ENCODE measurements at regions not wholly inside any gene's neighbourhood (a gene's known extent, or its start where the extent isn't known, plus 50 kb on each side); places are given as distances from the start of the nearest gene placed in this dataset.
"Not testable (repeated sequence)": the region's sequence is repeated elsewhere in the genome, so short reads cannot be mapped to it uniquely, and the experiment has no call there.

DNA sequence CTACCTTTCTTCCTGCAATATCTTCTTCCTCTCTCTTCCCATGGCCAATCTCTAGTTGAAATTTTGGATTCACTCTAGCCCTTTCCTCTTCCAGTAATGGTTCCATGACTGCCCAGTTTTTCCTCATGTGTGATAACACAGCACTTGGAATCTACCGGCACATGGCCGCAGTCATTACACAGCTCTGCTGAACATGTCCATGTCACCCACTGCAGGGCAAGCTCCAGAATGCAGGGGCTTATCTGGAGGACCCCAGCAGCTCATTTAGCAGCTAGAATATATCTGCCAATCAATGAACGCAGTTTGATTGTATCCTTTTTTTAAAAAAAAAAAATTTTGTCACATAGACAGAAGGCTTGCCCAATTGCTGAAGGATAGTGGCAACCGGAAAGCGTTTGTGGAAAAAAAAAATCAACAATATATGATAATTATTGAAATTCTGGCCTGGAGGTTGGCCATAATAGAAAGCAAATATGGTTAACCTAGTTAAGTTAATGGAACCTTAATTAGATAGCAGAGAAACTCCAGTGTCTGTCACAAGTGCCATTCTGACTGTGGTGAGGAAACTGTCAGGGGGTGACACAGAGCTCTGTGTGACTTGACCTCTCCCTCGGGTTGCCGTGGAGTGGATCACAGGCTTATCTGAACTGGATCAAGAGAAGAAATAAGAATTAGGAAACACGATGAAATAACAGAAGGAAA is 426.7 kb downstream of the LIG4 start:
- H3K9me3 ChIP-seq (ENCODE audit: control insufficient read depth in 2 of 2, low read length in 2 of 2): peaks cover 0 to 4% of the 10 kb centered on the region in 2 experiments
- H3K36me3 ChIP-seq (ENCODE audit: control insufficient read depth, insufficient read depth, low read length): no peaks in the 10 kb centered on the region
- H3K27me3 ChIP-seq (ENCODE audit: control insufficient read depth, insufficient read depth, low read length): no peaks in the 10 kb centered on the region
- H3K27ac Mint-ChIP-seq: no peak overlapping the region
- no peak overlapping the region for H3K27ac ChIP-seq (ENCODE audit: insufficient read depth, low read length, poor library complexity, severe bottlenecking)
- H3K4me1 Mint-ChIP-seq: no peaks in the 10 kb centered on the region
- H3K27me3 Mint-ChIP-seq: no peaks in the 10 kb centered on the region
- H3K4me3 ChIP-seq (ENCODE audit: low read depth, low read length): no peak overlapping the region
- no peaks in the 10 kb centered on the region for H3K36me3 Mint-ChIP-seq
- H3K9me3 Mint-ChIP-seq: peaks cover 0 to 13% (median 8%) of the 10 kb centered on the region in 7 donors
- H3K4me1 ChIP-seq (ENCODE audit: control insufficient read depth, insufficient read depth, low read length, poor library complexity, severe bottlenecking): no peaks in the 10 kb centered on the region
- DNase-seq: no peak
- no peak overlapping the region for H3K4me3 Mint-ChIP-seq
- ATAC-seq (ENCODE audit: low read depth in 2 of 2): no peak

DNA sequence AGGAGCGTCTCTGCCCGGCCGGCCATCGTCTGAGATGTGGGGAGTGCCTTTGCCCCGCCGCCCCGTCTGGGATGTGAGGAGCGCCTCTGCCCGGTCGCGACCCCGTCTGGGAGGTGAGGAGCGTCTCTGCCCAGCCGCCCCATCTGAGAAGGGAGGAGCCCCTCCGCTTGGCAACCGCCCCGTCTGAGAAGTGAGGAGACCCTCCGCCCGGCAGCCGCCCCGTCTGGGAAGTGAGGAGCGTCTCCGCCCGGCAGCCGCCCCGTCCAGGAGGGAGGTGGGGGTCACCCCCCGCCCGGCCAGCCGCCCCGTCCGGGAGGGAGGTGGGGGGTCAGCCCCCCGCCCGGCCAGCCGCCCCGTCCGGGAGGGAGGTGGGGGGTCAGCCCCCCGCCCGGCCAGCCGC is 432.7 kb downstream of the LIG4 start:
- not testable (repeated sequence) for H3K4me1 ChIP-seq (ENCODE audit: control insufficient read depth, insufficient read depth, low read length, poor library complexity, severe bottlenecking); H3K27me3 ChIP-seq (ENCODE audit: control insufficient read depth, insufficient read depth, low read length); ATAC-seq (ENCODE audit: low read depth in 2 of 2); H3K4me3 ChIP-seq (ENCODE audit: low read depth, low read length); H3K4me1 Mint-ChIP-seq; H3K9me3 ChIP-seq (ENCODE audit: control insufficient read depth in 2 of 2, low read length in 2 of 2); H3K27ac Mint-ChIP-seq; H3K27ac ChIP-seq (ENCODE audit: insufficient read depth, low read length, poor library complexity, severe bottlenecking); H3K36me3 ChIP-seq (ENCODE audit: control insufficient read depth, insufficient read depth, low read length); H3K4me3 Mint-ChIP-seq; H3K27me3 Mint-ChIP-seq; H3K36me3 Mint-ChIP-seq; DNase-seq
- H3K9me3 Mint-ChIP-seq: peaks cover 0 to 13% (median 9%) of the 10 kb centered on the region in 7 donors

DNA sequence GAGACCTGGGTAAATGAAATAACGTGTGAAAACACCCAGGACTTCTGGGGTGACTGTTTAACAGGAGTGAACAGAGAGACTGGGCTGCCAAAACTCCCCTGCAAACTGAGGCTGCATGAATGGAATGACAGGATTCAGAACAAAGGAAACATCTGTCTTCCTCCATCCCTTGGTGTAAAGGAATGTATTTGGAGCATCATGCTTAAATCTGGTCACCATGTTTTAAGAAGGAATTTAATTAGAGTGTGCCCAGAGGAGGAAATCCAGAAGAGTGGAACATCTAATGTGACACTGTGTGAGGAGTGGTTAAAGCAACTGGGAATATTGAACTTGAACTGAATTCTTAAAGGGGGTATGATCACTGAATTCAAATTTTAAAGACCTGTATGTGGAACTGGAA is 437.2 kb downstream of the LIG4 start:
- H3K27ac ChIP-seq (ENCODE audit: insufficient read depth, low read length, poor library complexity, severe bottlenecking): no peak overlapping the region
- no peak for ATAC-seq (ENCODE audit: low read depth in 2 of 2)
- no peaks in the 10 kb centered on the region for H3K27me3 ChIP-seq (ENCODE audit: control insufficient read depth, insufficient read depth, low read length)
- H3K36me3 Mint-ChIP-seq: no peaks in the 10 kb centered on the region
- H3K4me1 ChIP-seq (ENCODE audit: control insufficient read depth, insufficient read depth, low read length, poor library complexity, severe bottlenecking): no peaks in the 10 kb centered on the region
- H3K36me3 ChIP-seq (ENCODE audit: control insufficient read depth, insufficient read depth, low read length): no peaks in the 10 kb centered on the region
- H3K4me3 Mint-ChIP-seq: no peak overlapping the region
- peaks cover 3% of the 10 kb centered on the region in 2 experiments for H3K9me3 ChIP-seq (ENCODE audit: control insufficient read depth in 2 of 2, low read length in 2 of 2)
- H3K27ac Mint-ChIP-seq: no peak overlapping the region
- DNase-seq: no peak
- no peaks in the 10 kb centered on the region for H3K4me1 Mint-ChIP-seq
- no peaks in the 10 kb centered on the region for H3K27me3 Mint-ChIP-seq
- H3K4me3 ChIP-seq (ENCODE audit: low read depth, low read length): no peak overlapping the region
- peaks cover 0 to 13% (median 5%) of the 10 kb centered on the region in 7 donors for H3K9me3 Mint-ChIP-seq

DNA sequence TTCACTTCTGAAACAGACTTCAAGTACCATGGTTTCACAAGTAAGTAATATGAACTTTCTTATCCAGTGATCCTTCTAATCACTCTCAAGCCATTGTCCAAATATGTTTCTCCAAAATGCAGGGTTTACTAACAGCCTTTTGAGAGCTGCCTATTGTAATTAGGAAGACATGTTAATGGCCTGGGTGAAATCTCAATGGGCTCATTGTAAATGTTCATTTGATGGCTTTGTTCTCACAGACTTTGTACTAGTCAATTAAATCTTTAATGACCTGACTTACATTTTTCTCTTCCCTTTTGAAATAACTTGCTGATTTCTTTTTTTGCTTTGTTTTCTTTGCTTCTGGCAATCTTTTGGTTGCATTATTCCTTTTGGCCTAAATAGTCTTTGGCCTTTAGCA is 444.8 kb downstream of the LIG4 start:
- H3K4me1 Mint-ChIP-seq: no peaks in the 10 kb centered on the region

DNA sequence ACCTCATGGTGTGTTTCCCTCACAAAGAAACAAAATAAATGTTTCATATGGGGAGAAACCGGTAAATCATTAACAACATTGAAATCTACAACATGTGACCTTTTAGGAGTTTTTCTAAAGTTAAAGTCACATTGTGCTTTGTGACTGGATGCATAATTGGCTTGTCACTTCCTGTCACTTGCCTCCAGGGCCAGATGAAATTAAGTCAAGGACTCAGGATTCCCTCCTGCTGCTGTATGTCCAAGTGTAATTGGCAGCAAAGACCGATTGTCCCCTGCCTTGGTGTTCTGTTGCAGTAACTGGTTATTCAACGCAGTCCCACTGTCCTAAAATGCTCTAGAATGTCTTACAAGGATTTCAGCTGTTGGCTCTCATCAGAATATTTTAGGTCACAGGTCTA is 448.2 kb downstream of the LIG4 start:
- H3K36me3 Mint-ChIP-seq: no peaks in the 10 kb centered on the region
- no peak overlapping the region for H3K27ac ChIP-seq (ENCODE audit: insufficient read depth, low read length, poor library complexity, severe bottlenecking)
- ATAC-seq (ENCODE audit: low read depth in 2 of 2) (no peak), DNase-seq (no peak)
- H3K4me1 Mint-ChIP-seq: no peaks in the 10 kb centered on the region
- no peak overlapping the region for H3K4me3 Mint-ChIP-seq
- H3K9me3 Mint-ChIP-seq: peaks cover 0 to 11% (median 3%) of the 10 kb centered on the region in 7 donors
- no peaks in the 10 kb centered on the region for H3K27me3 ChIP-seq (ENCODE audit: control insufficient read depth, insufficient read depth, low read length)
- H3K4me3 ChIP-seq (ENCODE audit: low read depth, low read length): no peak overlapping the region
- no peaks in the 10 kb centered on the region for H3K36me3 ChIP-seq (ENCODE audit: control insufficient read depth, insufficient read depth, low read length)
- no peaks in the 10 kb centered on the region for H3K4me1 ChIP-seq (ENCODE audit: control insufficient read depth, insufficient read depth, low read length, poor library complexity, severe bottlenecking)
- H3K27me3 Mint-ChIP-seq: no peaks in the 10 kb centered on the region
- H3K9me3 ChIP-seq (ENCODE audit: control insufficient read depth in 2 of 2, low read length in 2 of 2): no peaks in the 10 kb centered on the region
- H3K27ac Mint-ChIP-seq: no peak overlapping the region

More for the DNA sequence above, 444.8 kb downstream of the LIG4 start:
- ATAC-seq (ENCODE audit: low read depth in 2 of 2): no peak
- DNase-seq: no peak
- Mint-ChIP-seq H3K9me3 (peaks cover 0 to 10% (median 3%) of the 10 kb centered on the region in 7 donors), H3K27ac (no peak overlapping the region), H3K36me3 (no peaks in the 10 kb centered on the region), H3K4me3 (no peak overlapping the region), H3K27me3 (no peaks in the 10 kb centered on the region)
- no peak overlapping the region for H3K4me3 ChIP-seq (ENCODE audit: low read depth, low read length)
- H3K27me3 ChIP-seq (ENCODE audit: control insufficient read depth, insufficient read depth, low read length): no peaks in the 10 kb centered on the region
- H3K4me1 ChIP-seq (ENCODE audit: control insufficient read depth, insufficient read depth, low read length, poor library complexity, severe bottlenecking): no peaks in the 10 kb centered on the region
- no peak overlapping the region for H3K27ac ChIP-seq (ENCODE audit: insufficient read depth, low read length, poor library complexity, severe bottlenecking)
- H3K36me3 ChIP-seq (ENCODE audit: control insufficient read depth, insufficient read depth, low read length): no peaks in the 10 kb centered on the region
- no peaks in the 10 kb centered on the region for H3K9me3 ChIP-seq (ENCODE audit: control insufficient read depth in 2 of 2, low read length in 2 of 2)

DNA sequence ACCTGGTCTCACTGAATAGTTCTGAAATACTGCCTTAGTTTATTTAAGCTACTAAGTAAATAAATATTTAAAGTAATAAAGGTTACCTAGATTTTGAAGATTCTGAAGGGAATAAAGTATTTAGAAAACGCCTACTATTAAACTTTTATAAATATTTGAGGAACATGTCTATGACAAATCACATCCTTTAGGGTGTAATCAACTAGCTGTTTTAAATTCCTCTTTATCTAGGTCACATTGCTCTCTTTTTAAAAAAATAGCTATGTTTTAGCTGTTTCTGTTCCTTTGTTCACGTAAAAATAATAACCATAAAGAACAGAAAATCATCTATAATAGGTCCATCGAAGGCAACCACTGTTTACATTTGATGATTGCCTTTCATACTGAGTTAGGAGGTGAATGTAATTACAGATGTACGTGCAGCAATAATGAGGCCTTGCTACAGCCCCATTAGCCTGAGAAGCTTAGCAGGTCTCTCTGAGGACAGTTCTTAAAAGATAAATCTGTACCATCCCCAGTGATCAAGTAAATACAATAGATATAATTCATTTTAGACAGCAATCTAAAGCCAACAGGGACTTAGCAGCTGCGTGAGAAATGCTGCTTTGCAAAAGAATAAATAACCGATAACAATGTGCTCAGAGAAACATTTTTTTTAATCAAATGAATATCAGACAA is 449.5 kb downstream of the LIG4 start:
- no peaks in the 10 kb centered on the region for H3K4me1 ChIP-seq (ENCODE audit: control insufficient read depth, insufficient read depth, low read length, poor library complexity, severe bottlenecking)
- H3K27ac ChIP-seq (ENCODE audit: insufficient read depth, low read length, poor library complexity, severe bottlenecking): no peak overlapping the region
- no peak overlapping the region for H3K27ac Mint-ChIP-seq
- no peaks in the 10 kb centered on the region for H3K4me1 Mint-ChIP-seq
- no peaks in the 10 kb centered on the region for H3K27me3 Mint-ChIP-seq
- H3K36me3 ChIP-seq (ENCODE audit: control insufficient read depth, insufficient read depth, low read length): no peaks in the 10 kb centered on the region
- H3K27me3 ChIP-seq (ENCODE audit: control insufficient read depth, insufficient read depth, low read length): no peaks in the 10 kb centered on the region
- H3K4me3 Mint-ChIP-seq: no peak overlapping the region
- DNase-seq: no peak
- no peak overlapping the region for H3K4me3 ChIP-seq (ENCODE audit: low read depth, low read length)
- ATAC-seq (ENCODE audit: low read depth in 2 of 2): no peak
- no peaks in the 10 kb centered on the region for H3K9me3 ChIP-seq (ENCODE audit: control insufficient read depth in 2 of 2, low read length in 2 of 2)
- H3K9me3 Mint-ChIP-seq: peaks cover 0 to 11% (median 3%) of the 10 kb centered on the region in 7 donors
- no peaks in the 10 kb centered on the region for H3K36me3 Mint-ChIP-seq

DNA sequence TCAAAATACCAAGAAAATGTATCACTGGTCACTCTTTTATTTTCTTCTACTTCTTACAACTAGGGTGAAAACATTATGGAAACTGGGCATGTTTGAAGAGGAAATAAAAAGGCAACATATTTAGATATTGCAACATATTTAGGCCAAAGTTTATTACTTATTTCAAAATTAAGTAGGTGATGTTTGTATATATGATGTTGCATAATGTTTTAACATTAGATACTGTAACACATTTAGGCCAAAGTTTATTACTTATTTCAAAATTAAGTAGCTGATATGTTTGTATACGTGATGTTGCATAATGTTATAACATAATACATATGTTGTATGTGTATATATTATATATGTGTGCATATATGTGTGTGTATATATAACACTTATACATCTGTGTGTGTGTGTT is 451.3 kb downstream of the LIG4 start:
- H3K27me3 Mint-ChIP-seq: no peaks in the 10 kb centered on the region
- no peak overlapping the region for H3K4me3 ChIP-seq (ENCODE audit: low read depth, low read length)
- no peak overlapping the region for H3K27ac ChIP-seq (ENCODE audit: insufficient read depth, low read length, poor library complexity, severe bottlenecking)
- peaks cover 0 to 17% (median 3%) of the 10 kb centered on the region in 7 donors for H3K9me3 Mint-ChIP-seq
- no peaks in the 10 kb centered on the region for H3K36me3 Mint-ChIP-seq
- H3K9me3 ChIP-seq (ENCODE audit: control insufficient read depth in 2 of 2, low read length in 2 of 2): no peaks in the 10 kb centered on the region
- no peaks in the 10 kb centered on the region for H3K4me1 ChIP-seq (ENCODE audit: control insufficient read depth, insufficient read depth, low read length, poor library complexity, severe bottlenecking)
- H3K4me3 Mint-ChIP-seq: no peak overlapping the region
- no peaks in the 10 kb centered on the region for H3K36me3 ChIP-seq (ENCODE audit: control insufficient read depth, insufficient read depth, low read length)
- no peaks in the 10 kb centered on the region for H3K4me1 Mint-ChIP-seq
- H3K27me3 ChIP-seq (ENCODE audit: control insufficient read depth, insufficient read depth, low read length): no peaks in the 10 kb centered on the region
- no peak for DNase-seq
- no peak overlapping the region for H3K27ac Mint-ChIP-seq
- ATAC-seq (ENCODE audit: low read depth in 2 of 2): no peak

DNA sequence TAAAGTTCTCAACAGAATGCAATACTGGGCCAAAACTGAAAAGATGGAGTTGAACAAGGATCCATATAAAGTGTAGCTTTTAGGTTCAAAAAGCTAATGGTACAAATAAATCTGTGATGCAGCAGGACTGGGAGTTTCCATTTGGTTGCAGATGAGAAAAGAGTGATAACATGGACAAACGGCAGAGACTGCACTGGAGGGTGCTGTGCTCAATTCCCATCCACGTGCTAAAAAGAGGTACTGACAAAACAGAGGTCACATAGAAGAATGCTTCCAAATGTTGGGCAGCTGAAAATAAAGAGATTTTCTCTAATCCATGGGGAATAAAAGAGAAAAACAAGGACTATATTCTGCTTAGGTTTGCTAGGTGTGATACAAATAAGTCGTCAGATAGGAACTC is 461.6 kb downstream of the LIG4 start:
- Histone ChIP-seq H3K4me1 (ENCODE audit: control insufficient read depth, insufficient read depth, low read length, poor library complexity, severe bottlenecking) (no peaks in the 10 kb centered on the region), H3K4me3 (ENCODE audit: low read depth, low read length) (no peak overlapping the region), H3K36me3 (ENCODE audit: control insufficient read depth, insufficient read depth, low read length) (no peaks in the 10 kb centered on the region), H3K9me3 (ENCODE audit: control insufficient read depth in 2 of 2, low read length in 2 of 2) (no peaks in the 10 kb centered on the region), H3K27me3 (ENCODE audit: control insufficient read depth, insufficient read depth, low read length) (no peaks in the 10 kb centered on the region), H3K27ac (ENCODE audit: insufficient read depth, low read length, poor library complexity, severe bottlenecking) (no peak overlapping the region)
- ATAC-seq (ENCODE audit: low read depth in 2 of 2): no peak
- no peak overlapping the region for H3K27ac Mint-ChIP-seq
- H3K9me3 Mint-ChIP-seq: peaks cover 0 to 10% (median 0%) of the 10 kb centered on the region in 7 donors
- H3K4me1 Mint-ChIP-seq: no peaks in the 10 kb centered on the region
- H3K4me3 Mint-ChIP-seq: no peak overlapping the region
- no peaks in the 10 kb centered on the region for H3K36me3 Mint-ChIP-seq
- DNase-seq: no peak
- H3K27me3 Mint-ChIP-seq: no peaks in the 10 kb centered on the region

Data from CD4-positive, CD25-positive, alpha-beta regulatory T cell (primary cell).